GM12874 (cell line): ENCODE measurements at regions not wholly inside any gene's neighbourhood (a gene's known extent, or its start where the extent isn't known, plus 50 kb on each side); places are given as distances from the start of the nearest gene placed in this dataset.

ENCODE experiments used
- CTCF ChIP-seq: IDR thresholded peaks from 2 replicates; pipeline ENCODE4 v1.5.1; 2011; ENCODE audit warnings: low read depth, mild to moderate bottlenecking, control low read depth, low read length, moderate library complexity; ENCODE audit not compliant: insufficient read depth

- TF ChIP-seq CTCF, result no peak
These were observed 474.7 kb upstream of the IL12A start for GRCh38 chr3:159513867-159514380.

GRCh38 chr3:159517105-159517504, 471.5 kb upstream of the IL12A start:
- TF ChIP-seq CTCF, result no peak

- no peak for TF ChIP-seq CTCF
These were observed 468.0 kb upstream of the IL12A start for GRCh38 chr3:159520638-159521037.

- no peak for TF ChIP-seq CTCF
These were observed 466.4 kb upstream of the IL12A start for GRCh38 chr3:159522276-159522675.

- TF ChIP-seq CTCF, result no peak
These were observed 460.3 kb upstream of the IL12A start for GRCh38 chr3:159528251-159528895.

- TF ChIP-seq CTCF, result no peak
These were observed 456.1 kb upstream of the IL12A start for GRCh38 chr3:159532577-159532976.

- no peak for TF ChIP-seq CTCF
These were observed 454.1 kb upstream of the IL12A start for GRCh38 chr3:159534496-159534895.
